ENCODE measurements at regions not wholly inside any gene's neighbourhood (a gene's known extent, or its start where the extent isn't known, plus 50 kb on each side); places are given as distances from the start of the nearest gene placed in this dataset.

- TF ChIP-seq SRF (IDR thresholded peaks at IDR 0.05; ENCODE audit: low read depth, low read length), result no peak
- no peak for TF ChIP-seq RNF2 (IDR thresholded peaks at IDR 0.05; ENCODE audit: borderline replicate concordance, low read depth, low read length, missing control alignments, poor library complexity, severe bottlenecking)
- no peak for TF ChIP-seq SP1 (IDR thresholded peaks at IDR 0.05; ENCODE audit: low read depth, low read length)
- TF ChIP-seq CHD2 (IDR thresholded peaks at IDR 0.05; ENCODE audit: low read length), result no peak
- TF ChIP-seq CREB1 (IDR thresholded peaks at IDR 0.05), result no peak
- no peak for TF ChIP-seq CBX5 (IDR thresholded peaks at IDR 0.05; ENCODE audit: low read depth, low read length)
- no peak for TF ChIP-seq ATF3 (IDR thresholded peaks at IDR 0.05; ENCODE audit: insufficient read depth, low read depth, low read length)
- TF ChIP-seq EGR1 (IDR thresholded peaks at IDR 0.05; ENCODE audit: borderline replicate concordance, low read depth, low read length), result no peak
Observed at GRCh38 chr13:111975539-111976473, 91.1 kb upstream of the SOX1 start (continued).
